ENCODE measurements at regions not wholly inside any gene's neighbourhood (a gene's known extent, or its start where the extent isn't known, plus 50 kb on each side); places are given as distances from the start of the nearest gene placed in this dataset.
A peak's percentile ranks its signal among the peaks of the same experiment; 100 is the strongest.
"Not testable (repeated sequence)": the region's sequence is repeated elsewhere in the genome, so short reads cannot be mapped to it uniquely, and the experiment has no call there.

DNA sequence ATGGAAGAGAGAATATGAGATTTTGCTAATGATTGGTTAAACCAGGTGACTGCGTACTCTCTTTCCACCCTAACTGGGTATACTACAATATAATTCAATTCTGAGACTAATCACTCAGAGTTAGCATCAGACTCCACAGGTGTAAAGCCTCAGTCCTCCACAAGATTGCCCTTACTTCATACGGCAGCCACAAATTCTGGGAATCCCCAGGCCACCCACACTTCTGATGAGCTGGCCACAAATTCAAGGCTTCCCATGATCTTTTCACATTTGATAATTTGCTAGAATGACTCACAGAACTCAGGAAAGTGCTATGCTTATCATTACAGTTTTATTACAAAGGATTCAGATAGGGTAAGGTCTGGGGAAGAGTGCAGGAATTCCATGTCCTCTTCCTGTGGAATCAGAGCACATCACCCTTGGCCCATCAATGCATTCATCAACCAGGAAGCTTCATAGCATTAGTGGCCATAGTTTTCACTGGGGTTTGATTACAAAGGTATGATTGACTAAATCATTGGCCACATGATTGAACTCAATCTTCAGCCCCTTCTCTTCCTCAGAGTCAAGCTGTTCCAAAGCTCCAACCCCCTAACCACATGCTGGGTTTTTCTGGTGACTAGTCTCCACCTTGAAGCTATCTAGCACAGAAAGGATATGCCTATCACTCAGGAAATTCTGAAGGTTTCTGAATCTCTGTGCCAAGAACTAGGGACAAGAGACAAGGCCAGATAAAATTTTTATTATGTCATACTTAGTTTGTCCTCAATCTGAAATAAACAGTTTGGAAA, 131.7 kb downstream of the HHIPL2 start:
- DNase-seq (ENCODE audit: low read depth): peak; percentile 13

GRCh38 chr1:222415441-222415840, 132.5 kb downstream of the HHIPL2 start:
- no peak for DNase-seq (ENCODE audit: low read depth)

- DNase-seq (ENCODE audit: low read depth): no peak
Measured at GRCh38 chr1:222413991-222414549, 133.8 kb downstream of the HHIPL2 start.

DNA sequence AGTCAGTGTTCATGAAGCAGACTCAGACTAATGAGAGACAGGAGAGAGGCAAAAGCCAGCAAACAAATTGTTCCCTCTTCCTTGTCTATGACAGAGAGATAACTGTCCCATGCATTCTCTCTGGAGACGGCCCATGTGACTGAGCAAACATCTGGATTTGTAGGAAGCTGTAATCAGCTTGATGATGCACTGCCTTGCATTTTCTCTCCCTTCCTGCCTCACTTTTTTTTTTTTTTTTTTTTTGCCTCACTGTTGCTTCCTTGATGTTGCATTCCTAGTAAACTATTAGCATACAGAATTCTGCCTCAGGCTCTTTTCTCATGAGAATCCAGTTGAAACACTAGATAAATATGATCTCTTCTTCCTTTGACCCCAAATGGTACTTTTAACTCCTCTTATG, 134.5 kb downstream of the HHIPL2 start:
- no peak for DNase-seq (ENCODE audit: low read depth)

DNA sequence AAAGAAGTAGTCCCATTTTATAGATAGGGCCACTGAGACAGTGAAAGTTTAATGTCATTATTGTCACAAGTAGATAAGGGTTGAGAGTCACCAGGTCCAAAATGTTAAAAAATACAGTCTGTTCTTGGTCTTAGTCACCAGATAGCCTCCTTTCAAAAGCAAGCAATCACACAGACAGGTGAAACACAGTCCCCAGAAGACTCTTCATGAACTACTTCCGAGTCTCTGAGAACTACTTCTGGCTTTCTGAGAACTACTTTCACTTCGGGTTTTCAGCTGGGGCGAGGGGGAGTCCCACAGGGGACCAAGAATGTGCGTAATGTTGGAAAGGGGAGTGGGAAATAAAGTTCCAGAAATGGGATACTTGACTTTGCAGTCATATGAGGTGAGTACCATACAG, 143.2 kb downstream of the HHIPL2 start:
- DNase-seq (ENCODE audit: low read depth): no peak

DNA sequence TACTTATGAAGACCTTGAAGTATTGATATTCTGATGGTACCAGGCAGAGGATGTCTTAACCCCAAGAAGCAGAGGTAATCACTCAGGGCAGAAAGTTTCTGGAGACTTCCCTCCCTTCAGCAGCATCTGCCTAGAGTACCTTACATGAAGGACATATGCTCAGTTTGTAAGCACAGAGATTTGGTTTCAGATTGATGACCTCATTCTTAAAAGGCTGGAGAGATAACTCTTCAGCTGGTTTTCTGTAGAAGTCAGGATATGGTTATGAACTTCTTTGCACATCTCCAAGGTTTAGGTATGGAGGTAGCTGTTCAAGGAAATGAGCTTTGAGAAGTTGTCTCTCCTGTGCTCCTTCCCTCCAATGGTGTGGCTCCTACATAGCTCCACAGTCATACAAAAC, 148.7 kb downstream of the HHIPL2 start:
- no peak for DNase-seq (ENCODE audit: low read depth)

DNA sequence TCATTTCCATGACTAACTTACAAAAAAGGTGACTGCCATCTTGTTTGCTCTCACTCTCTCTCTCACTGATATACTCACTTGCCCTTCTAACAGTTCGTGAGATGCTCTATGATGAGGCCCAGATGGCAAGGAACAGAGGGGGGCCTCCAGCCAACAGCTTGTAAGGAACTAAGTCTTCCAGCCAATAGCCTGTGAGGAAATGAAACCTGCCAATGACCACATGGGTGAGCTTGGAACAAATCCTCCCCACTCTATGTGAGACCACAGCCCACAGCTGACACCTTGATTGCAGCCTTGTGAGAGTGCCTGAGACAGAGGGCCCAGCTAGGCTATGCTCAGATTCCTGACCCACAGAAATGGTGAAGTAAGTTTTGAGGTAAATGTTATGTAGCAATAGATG, 153.7 kb downstream of the HHIPL2 start:
- no peak for DNase-seq (ENCODE audit: low read depth)

- no peak for DNase-seq (ENCODE audit: low read depth)
Measured at GRCh38 chr1:222392556-222392955, 155.3 kb downstream of the HHIPL2 start.

- DNase-seq (ENCODE audit: low read depth): no peak
Measured at GRCh38 chr1:222390181-222390580, 157.7 kb downstream of the HHIPL2 start.

DNA sequence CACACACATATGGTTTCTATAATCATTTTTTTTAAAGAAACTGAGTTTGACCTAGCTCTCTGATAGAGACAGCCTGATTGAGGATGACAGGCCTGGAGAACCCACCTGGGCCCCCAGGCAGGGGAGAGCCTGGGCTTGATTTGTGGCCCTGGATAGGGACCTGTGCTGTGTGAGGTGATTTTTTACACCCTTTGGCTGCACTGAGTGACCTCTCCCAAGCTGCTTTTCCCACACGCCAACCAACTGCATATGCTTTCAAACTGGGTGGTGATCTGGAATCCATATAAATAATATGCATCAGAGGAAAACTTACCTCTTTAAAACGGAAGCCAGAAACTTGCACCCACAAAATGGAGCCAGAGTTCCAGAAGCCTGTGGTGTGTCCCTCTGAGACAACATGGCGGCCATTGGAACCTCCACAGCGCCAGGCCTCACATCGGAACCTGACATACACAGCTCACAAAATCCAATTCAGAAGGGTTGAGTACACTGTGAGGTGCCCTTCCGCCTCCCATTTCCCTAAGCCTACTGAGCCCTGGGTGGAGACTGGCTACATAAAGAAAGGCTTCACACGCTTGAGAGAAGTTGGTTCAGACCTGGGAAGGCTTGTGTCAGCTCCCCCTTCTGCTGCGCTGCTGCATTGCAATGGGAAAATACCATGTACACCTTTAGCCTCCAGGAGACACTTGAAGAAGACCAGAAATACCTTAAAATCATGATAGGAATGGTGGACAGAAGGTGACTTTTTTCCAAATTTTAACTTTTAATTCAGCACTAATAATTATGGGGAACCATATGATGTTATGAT, 160.7 kb downstream of the HHIPL2 start:
- DNase-seq (ENCODE audit: low read depth): no peak

DNA sequence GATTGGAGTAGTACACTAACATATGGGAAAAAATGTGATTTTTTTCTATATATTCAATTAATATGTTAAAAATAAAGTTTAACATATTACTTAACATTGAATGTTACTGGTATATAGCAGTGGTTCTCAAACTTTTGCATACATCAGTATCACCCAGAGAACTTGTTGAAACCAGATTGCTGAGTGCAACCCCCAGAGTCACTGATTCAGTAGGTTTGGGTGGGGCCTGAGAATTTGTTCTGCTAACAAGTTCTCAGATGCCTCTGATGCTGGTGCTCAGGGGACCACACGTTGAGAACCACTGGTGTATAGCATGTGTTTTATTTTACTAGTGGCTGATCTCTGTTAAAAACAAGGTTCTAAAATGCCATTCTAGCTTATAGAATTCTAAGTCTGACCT, 161.9 kb downstream of the HHIPL2 start:
- no peak for DNase-seq (ENCODE audit: low read depth)

DNA sequence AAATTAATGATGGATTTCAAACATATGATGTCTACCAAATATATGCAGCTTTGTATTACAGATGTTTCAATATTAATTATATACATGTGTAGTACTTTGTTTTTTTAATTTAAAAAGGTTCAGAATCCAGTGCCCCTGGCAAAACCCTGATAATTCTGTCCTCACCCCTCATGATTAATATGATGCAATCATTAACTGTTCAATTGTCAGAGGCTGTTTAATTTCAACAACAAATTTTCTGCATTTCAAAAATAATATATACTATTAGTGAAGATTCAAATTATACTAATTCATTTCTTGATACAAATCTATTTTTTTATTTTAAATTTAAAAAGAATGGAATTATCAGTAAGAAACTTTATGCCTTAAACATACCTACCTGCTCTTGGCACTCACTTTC, 162.6 kb downstream of the HHIPL2 start:
- DNase-seq (ENCODE audit: low read depth): no peak

GRCh38 chr1:222384531-222384930, 163.4 kb downstream of the HHIPL2 start:
- no peak for DNase-seq (ENCODE audit: low read depth)

DNA sequence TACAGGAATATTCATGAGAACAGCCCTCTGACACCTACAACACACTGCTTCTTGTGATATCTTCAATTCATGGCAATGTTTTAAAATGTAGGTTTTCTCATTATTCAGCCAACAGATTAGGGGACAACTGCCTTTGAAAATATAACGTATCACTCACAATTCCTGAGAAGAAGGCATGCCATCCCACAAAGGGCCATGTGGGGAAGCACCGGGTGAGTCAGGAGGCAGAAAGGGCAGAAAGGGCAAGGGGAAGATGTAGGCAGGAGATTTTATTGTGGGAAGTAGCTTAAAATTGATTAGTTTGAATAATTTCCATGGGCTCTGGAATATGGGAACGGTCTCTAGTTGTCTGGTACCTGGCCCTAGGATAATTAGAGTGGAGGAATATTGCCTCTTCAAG, 165.7 kb downstream of the HHIPL2 start:
- no peak for DNase-seq (ENCODE audit: low read depth)

- no peak for DNase-seq (ENCODE audit: low read depth)
Measured at GRCh38 chr1:222377428-222378088, 170.3 kb downstream of the HHIPL2 start.

DNA sequence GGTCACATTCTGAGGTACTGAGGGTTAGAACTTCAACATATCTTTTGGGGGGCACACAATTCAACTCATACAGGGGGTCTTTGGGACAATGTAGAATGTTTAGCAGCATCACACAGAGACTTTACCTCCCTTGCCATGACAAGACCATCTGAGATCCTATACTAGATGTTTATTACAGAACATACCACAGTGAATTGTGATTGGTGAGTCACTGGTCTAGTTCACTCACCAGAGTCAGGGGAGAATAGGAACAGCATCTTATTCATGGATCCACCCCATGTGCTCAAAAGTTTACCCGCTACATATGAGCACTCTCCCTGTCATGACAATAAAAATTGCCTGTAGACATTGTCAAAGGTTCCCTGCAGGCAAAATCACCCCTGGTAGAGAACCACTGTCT, 171.1 kb downstream of the HHIPL2 start:
- DNase-seq (ENCODE audit: low read depth): not testable (repeated sequence)

GRCh38 chr1:222375701-222376100, 172.2 kb downstream of the HHIPL2 start:
- no peak for DNase-seq (ENCODE audit: low read depth)

GRCh38 chr1:222373831-222374602, 173.9 kb downstream of the HHIPL2 start:
- no peak for DNase-seq (ENCODE audit: low read depth)

DNA sequence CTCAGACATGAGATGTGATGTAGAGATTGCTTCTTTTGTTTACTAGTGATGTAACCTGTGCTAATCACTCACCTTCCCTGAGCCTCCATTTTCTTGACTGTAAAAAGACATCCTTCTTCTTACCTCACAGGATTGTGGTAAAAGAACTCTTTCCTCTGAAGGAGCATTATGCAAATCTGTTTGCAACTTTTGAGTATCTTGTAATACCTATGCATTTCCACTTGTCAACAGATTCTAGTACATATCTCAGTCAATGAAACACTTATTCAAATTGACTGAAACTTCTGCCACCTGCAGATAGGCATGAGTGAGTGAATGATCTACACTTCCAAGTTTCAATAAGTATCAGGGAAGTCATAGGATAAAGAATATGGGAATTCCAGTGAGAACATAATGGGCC, 174.7 kb downstream of the HHIPL2 start:
- no peak for DNase-seq (ENCODE audit: low read depth)

DNA sequence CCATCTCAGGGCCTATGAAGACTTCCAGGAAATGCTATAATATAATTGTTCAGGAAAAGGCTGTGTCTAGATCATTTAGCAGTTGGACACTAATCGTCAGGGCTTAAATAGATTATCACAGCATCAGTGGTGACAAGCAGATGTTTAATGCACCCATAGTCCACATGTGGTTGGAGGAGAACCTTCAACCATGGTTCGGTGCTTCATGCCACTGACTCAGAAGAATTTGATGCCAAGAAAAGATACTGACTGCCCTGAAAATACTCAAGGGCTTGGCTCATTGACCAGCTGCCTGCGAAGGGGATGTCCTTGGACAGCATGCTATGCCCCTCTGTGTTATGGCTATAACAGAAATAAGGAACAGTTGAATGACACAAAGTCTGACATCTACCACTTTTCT, 175.7 kb downstream of the HHIPL2 start:
- no peak for DNase-seq (ENCODE audit: low read depth)

GRCh38 chr1:222370913-222371675, 176.8 kb downstream of the HHIPL2 start:
- no peak for DNase-seq (ENCODE audit: low read depth)

Data from activated T-helper 9 cell treated with anti-CD3 and anti-CD28 coated beads, Interleukin-2, amount 50 U/mL, for 16 hours (primary cell).